Panc1 (cell line): ENCODE measurements at regions not wholly inside any gene's neighbourhood (a gene's known extent, or its start where the extent isn't known, plus 50 kb on each side); places are given as distances from the start of the nearest gene placed in this dataset.

ENCODE experiments used
- ATAC-seq: fragments of 200-7000 bp; cut with Tn5 transposase; 2 replicates; pipeline ENCODE4 v1.9.1; 2020; ENCODE audit warnings: mild to moderate bottlenecking, moderate library complexity
- BruUV-seq: library from RNA; stranded (reverse); fragments of 400-500 nt; replicated peaks from 2 replicates; lab custom pipeline; 2021; lab: Mats Ljungman, UMichigan
- CTCF ChIA-PET: fragments of 300-600 bp; sonication (Branson Sonifier 250); formaldehyde crosslinking; loops from one replicate; lab custom pipeline; 2022; ENCODE audit warnings: antibody characterized with exemption; lab: Charles Lee
- POLR2A ChIA-PET: fragments of 300-600 bp; sonication (Branson Sonifier 250); formaldehyde crosslinking; loops from one replicate; lab custom pipeline; 2022; ENCODE audit warnings: antibody characterized with exemption; lab: Charles Lee
- DNase-seq: peaks from one replicate; pipeline ENCODE4 v3.0.0-alpha.2; 2010; ENCODE audit warnings: low read depth, low spot score
- H3K27ac ChIP-seq: 2 replicates; pipeline ENCODE4 v1.5.1; 2011; ENCODE audit warnings: mild to moderate bottlenecking, low read length, inconsistent platforms
- H3K27me3 ChIP-seq: fragments of 200-500 bp; sonication (Bioruptor generic); 2 replicates; pipeline ENCODE4 v1.6.0; 2014; ENCODE audit warnings: low read length, inconsistent platforms; ENCODE audit not compliant: control insufficient read depth, insufficient read depth
- H3K36me3 ChIP-seq: fragments of 200-500 bp; sonication (Bioruptor generic); 2 replicates; pipeline ENCODE4 v1.5.1; 2014; ENCODE audit warnings: inconsistent platforms, mild to moderate bottlenecking, low read length, moderate library complexity; ENCODE audit not compliant: control insufficient read depth, insufficient read depth
- H3K4me1 ChIP-seq: 2 replicates; pipeline ENCODE4 v1.5.1; 2011; ENCODE audit warnings: inconsistent platforms, mild to moderate bottlenecking, low read length, moderate library complexity; ENCODE audit not compliant: control insufficient read depth, insufficient read depth
- H3K4me3 ChIP-seq, 2 experiments: 2 replicates each; pipeline ENCODE4 v1.5.1; 2011 to 2012; ENCODE audit warnings: low read depth in 2 of 2, low read length in 2 of 2, mild to moderate bottlenecking in 2 of 2, inconsistent platforms in 1 of 2, moderate library complexity in 1 of 2
- H3K9me3 ChIP-seq: fragments of 200-500 bp; sonication (Bioruptor generic); 2 replicates; pipeline ENCODE4 v1.5.1; 2014; ENCODE audit warnings: low read depth, mild to moderate bottlenecking, inconsistent platforms, low read length, moderate library complexity; ENCODE audit not compliant: control insufficient read depth, insufficient read depth
- POLR2AphosphoS5 ChIP-seq: IDR thresholded peaks from 2 replicates; pipeline ENCODE4 v1.6.1; 2012; ENCODE audit warnings: mild to moderate bottlenecking, low read depth, low read length, moderate library complexity
- SIN3A ChIP-seq: IDR thresholded peaks from 2 replicates; pipeline ENCODE4 v1.6.1; 2012; ENCODE audit warnings: low read depth, mild to moderate bottlenecking, low read length, moderate library complexity, borderline replicate concordance; ENCODE audit not compliant: insufficient read depth
- TCF7L2 ChIP-seq: IDR thresholded peaks from 2 replicates; pipeline ENCODE4 v1.6.1; 2011; ENCODE audit warnings: mild to moderate bottlenecking, low read depth, low read length, inconsistent platforms
- in situ Hi-C: cut with HindIII; loops from 2 replicates; pipeline ENCODE4 v1.10.0; 2016; ENCODE audit warnings: low sequenced_read_pairs, low pct_unique_long_range_greater_than_20kb
- intact Hi-C: fragments of 100-400 bp; cut with micrococcal nuclease; formaldehyde crosslinking; loops from one replicate; pipeline ENCODE4 v1.10.0; 2022; ENCODE audit not compliant: unreplicated experiment
- TF ChIP-seq, protein P1 (sequence below), 2 experiments: IDR thresholded peaks; 2 replicates each; pipeline ENCODE4 v1.6.1; 2011 to 2012; ENCODE audit warnings: low read depth in 2 of 2, control low read depth in 1 of 2, low read length in 1 of 2, mild to moderate bottlenecking in 1 of 2, moderate library complexity in 1 of 2; ENCODE audit not compliant: insufficient read depth in 1 of 2
- TF ChIP-seq, protein P2 (sequence below): fragments of 450-650 bp; IDR thresholded peaks from 2 replicates; pipeline ENCODE4 v1.5.1; 2017; ENCODE audit warnings: mild to moderate bottlenecking

DNA sequence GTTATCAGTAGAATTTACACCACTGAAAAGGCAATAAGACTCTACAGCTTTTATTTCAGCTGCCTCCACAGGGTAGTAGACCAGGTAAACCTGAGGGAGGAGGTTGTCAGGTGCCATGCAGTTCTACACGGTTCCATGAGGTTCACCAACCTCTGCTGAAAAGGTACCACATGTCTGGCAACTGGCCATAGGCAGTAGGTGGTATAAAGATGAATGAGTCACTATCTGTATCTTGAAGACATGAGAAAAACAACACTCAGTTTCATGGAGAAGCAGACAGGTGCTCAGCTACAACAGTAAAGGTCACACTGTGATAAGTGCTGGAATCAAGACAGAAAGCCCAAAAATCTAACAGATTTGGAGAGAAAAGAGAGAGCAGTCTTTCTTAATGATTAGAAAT, 145.4 kb downstream of the PTGER3 start:
- CTCF ChIA-PET, result no interaction called here
- no peak for DNase-seq
- ATAC-seq, result no peak
- Histone ChIP-seq H3K9me3 (no peaks in the 10 kb centered on the region), H3K4me3 (no peak overlapping the region), H3K36me3 (no peaks in the 10 kb centered on the region), H3K27me3 (no peaks in the 10 kb centered on the region), H3K27ac (no peak overlapping the region), H3K4me1 (no peaks in the 10 kb centered on the region)
- no TSS peak for BruUV-seq
- intact Hi-C loops, result no loop called here
- TF ChIP-seq, protein P1, sequence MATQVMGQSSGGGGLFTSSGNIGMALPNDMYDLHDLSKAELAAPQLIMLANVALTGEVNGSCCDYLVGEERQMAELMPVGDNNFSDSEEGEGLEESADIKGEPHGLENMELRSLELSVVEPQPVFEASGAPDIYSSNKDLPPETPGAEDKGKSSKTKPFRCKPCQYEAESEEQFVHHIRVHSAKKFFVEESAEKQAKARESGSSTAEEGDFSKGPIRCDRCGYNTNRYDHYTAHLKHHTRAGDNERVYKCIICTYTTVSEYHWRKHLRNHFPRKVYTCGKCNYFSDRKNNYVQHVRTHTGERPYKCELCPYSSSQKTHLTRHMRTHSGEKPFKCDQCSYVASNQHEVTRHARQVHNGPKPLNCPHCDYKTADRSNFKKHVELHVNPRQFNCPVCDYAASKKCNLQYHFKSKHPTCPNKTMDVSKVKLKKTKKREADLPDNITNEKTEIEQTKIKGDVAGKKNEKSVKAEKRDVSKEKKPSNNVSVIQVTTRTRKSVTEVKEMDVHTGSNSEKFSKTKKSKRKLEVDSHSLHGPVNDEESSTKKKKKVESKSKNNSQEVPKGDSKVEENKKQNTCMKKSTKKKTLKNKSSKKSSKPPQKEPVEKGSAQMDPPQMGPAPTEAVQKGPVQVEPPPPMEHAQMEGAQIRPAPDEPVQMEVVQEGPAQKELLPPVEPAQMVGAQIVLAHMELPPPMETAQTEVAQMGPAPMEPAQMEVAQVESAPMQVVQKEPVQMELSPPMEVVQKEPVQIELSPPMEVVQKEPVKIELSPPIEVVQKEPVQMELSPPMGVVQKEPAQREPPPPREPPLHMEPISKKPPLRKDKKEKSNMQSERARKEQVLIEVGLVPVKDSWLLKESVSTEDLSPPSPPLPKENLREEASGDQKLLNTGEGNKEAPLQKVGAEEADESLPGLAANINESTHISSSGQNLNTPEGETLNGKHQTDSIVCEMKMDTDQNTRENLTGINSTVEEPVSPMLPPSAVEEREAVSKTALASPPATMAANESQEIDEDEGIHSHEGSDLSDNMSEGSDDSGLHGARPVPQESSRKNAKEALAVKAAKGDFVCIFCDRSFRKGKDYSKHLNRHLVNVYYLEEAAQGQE (IDR thresholded peaks at IDR 0.05; ENCODE audit: insufficient read depth in 1 of 2, low read depth in 2 of 2, low read length in 1 of 2), result no peak
- TF ChIP-seq POLR2AphosphoS5 (no peak), SIN3A (no peak), TCF7L2 (no peak)
- TF ChIP-seq, protein P2, sequence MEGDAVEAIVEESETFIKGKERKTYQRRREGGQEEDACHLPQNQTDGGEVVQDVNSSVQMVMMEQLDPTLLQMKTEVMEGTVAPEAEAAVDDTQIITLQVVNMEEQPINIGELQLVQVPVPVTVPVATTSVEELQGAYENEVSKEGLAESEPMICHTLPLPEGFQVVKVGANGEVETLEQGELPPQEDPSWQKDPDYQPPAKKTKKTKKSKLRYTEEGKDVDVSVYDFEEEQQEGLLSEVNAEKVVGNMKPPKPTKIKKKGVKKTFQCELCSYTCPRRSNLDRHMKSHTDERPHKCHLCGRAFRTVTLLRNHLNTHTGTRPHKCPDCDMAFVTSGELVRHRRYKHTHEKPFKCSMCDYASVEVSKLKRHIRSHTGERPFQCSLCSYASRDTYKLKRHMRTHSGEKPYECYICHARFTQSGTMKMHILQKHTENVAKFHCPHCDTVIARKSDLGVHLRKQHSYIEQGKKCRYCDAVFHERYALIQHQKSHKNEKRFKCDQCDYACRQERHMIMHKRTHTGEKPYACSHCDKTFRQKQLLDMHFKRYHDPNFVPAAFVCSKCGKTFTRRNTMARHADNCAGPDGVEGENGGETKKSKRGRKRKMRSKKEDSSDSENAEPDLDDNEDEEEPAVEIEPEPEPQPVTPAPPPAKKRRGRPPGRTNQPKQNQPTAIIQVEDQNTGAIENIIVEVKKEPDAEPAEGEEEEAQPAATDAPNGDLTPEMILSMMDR, result no peak
- POLR2A ChIA-PET, result no interaction called here
- in situ Hi-C loops, result no loop called here

DNA sequence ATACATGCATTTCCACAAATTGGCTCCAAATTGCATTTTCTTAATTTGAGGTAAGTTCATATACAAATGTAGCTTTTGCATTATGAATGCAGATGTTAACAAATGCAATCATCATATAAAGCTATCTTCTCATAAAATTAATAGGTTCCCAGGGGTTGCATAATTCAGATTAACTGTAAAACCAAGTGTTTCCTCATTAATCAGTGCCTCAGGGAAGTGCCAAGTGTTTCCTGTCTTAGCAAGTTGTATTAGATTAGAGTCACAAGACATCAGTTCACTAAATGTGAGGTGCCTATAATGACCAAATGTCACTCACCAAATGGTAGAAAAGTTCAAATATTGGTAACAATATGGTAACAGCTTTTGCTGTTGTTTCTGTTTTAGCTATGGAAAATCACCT, 140.8 kb downstream of the PTGER3 start:
- no peak overlapping the region for H3K27ac ChIP-seq
- TF ChIP-seq, protein P2, result no peak
- TF ChIP-seq TCF7L2 (no peak), SIN3A (no peak), POLR2AphosphoS5 (no peak)
- TF ChIP-seq, protein P1 (IDR thresholded peaks at IDR 0.05; ENCODE audit: insufficient read depth in 1 of 2, low read depth in 2 of 2, low read length in 1 of 2), result no peak
- no peaks in the 10 kb centered on the region for H3K27me3 ChIP-seq
- no peaks in the 10 kb centered on the region for H3K9me3 ChIP-seq
- ATAC-seq, result no peak
- POLR2A ChIA-PET, result no interaction called here
- H3K36me3 ChIP-seq, result no peaks in the 10 kb centered on the region
- no peaks in the 10 kb centered on the region for H3K4me1 ChIP-seq
- no peak overlapping the region for H3K4me3 ChIP-seq
- CTCF ChIA-PET, result no interaction called here
- intact Hi-C loops (no loop called here), in situ Hi-C loops (no loop called here)
- no peak for DNase-seq
- no TSS peak for BruUV-seq
